IMR-90 (cell line): ENCODE measurements at regions not wholly inside any gene's neighbourhood (a gene's known extent, or its start where the extent isn't known, plus 50 kb on each side); places are given as distances from the start of the nearest gene placed in this dataset.
"Not testable (repeated sequence)": the region's sequence is repeated elsewhere in the genome, so short reads cannot be mapped to it uniquely, and the experiment has no call there.

Experiments used
- ATAC-seq: fragments of 200-7000 bp; cut with Tn5 transposase; 2 replicates; pipeline ENCODE4 v1.9.1; 2020; ENCODE audit warnings: low read depth, mild to moderate bottlenecking, moderate library complexity
- BruUV-seq: library from RNA; stranded (reverse); fragments of 400-500 nt; replicated peaks from 2 replicates; lab custom pipeline; 2021; lab: Mats Ljungman, UMichigan
- CTCF ChIA-PET: fragments of 300-600 bp; formaldehyde crosslinking; extraction: SDS; loops from one replicate; lab custom pipeline; 2021; ENCODE audit warnings: antibody characterized with exemption; lab: Yijun Ruan, JAX
- POLR2A ChIA-PET: fragments of 300-600 bp; sonication (Branson Sonifier 250); formaldehyde crosslinking; loops from one replicate; lab custom pipeline; 2022; ENCODE audit warnings: antibody characterized with exemption; ENCODE audit not compliant: unreplicated experiment; lab: Charles Lee
- DNase-seq: peaks from one replicate; pipeline ENCODE4 v3.0.0; 2013
- H2AFZ ChIP-seq: replicated peaks from 2 replicates; pipeline ENCODE3; 2013; ENCODE audit warnings: low read length, mild to moderate bottlenecking; ENCODE audit not compliant: poor library complexity
- H2AK5ac ChIP-seq: 2 replicates; pipeline ENCODE4 v1.6.1; 2013; ENCODE audit warnings: low read depth, low read length, inconsistent platforms
- H2AK9ac ChIP-seq: replicated peaks from 2 replicates; pipeline ENCODE3; 2013; ENCODE audit warnings: mild to moderate bottlenecking, low read depth, low read length, moderate library complexity; ENCODE audit not compliant: poor library complexity
- H2BK120ac ChIP-seq: 2 replicates; pipeline ENCODE4 v1.6.1; 2013; ENCODE audit warnings: low read depth, low read length, inconsistent platforms
- H2BK15ac ChIP-seq: 3 replicates; pipeline ENCODE4 v1.6.1; 2013; ENCODE audit warnings: low read depth, low read length, inconsistent platforms
- H2BK20ac ChIP-seq: 2 replicates; pipeline ENCODE4 v1.6.1; 2013; ENCODE audit warnings: low read depth, mild to moderate bottlenecking, inconsistent platforms, low read length, moderate library complexity
- H2BK5ac ChIP-seq: 2 replicates; pipeline ENCODE4 v1.6.1; 2013; ENCODE audit warnings: mild to moderate bottlenecking, low read depth, low read length, inconsistent platforms; ENCODE audit not compliant: poor library complexity, severe bottlenecking
- H3K14ac ChIP-seq: replicated peaks from 2 replicates; pipeline ENCODE4 v1.6.1; 2013; ENCODE audit warnings: low read depth, low read length, inconsistent platforms
- H3K18ac ChIP-seq: 2 replicates; pipeline ENCODE4 v1.6.1; 2013; ENCODE audit warnings: low read depth, low read length, control low read depth
- H3K23ac ChIP-seq: 2 replicates; pipeline ENCODE4 v1.6.1; 2013; ENCODE audit warnings: low read depth, low read length, inconsistent platforms
- H3K27ac ChIP-seq: 2 replicates; pipeline ENCODE4 v1.5.1; 2013; ENCODE audit warnings: mild to moderate bottlenecking, control low read depth, low read length; ENCODE audit not compliant: insufficient read depth
- H3K27me3 ChIP-seq: 2 replicates; pipeline ENCODE4 v1.6.1; 2013; ENCODE audit warnings: low read length; ENCODE audit not compliant: control insufficient read depth, insufficient read depth
- H3K36me3 ChIP-seq: 2 replicates; pipeline ENCODE4 v1.6.1; 2013; ENCODE audit warnings: low read length, mixed read lengths; ENCODE audit not compliant: control insufficient read depth, insufficient read depth
- H3K4ac ChIP-seq: 2 replicates; pipeline ENCODE4 v1.6.1; 2013; ENCODE audit warnings: low read depth, low read length, inconsistent platforms
- H3K4me1 ChIP-seq: 2 replicates; pipeline ENCODE4 v1.6.1; 2013; ENCODE audit warnings: low read length, mixed read lengths; ENCODE audit not compliant: control insufficient read depth, insufficient read depth
- H3K4me2 ChIP-seq: 2 replicates; pipeline ENCODE4 v1.6.1; 2013; ENCODE audit warnings: low read depth, mild to moderate bottlenecking, control low read depth, low read length, moderate library complexity
- H3K4me3 ChIP-seq: 2 replicates; pipeline ENCODE4 v1.5.1; 2013; ENCODE audit warnings: low read depth, mild to moderate bottlenecking, control low read depth, low read length, moderate library complexity; ENCODE audit not compliant: insufficient read depth
- H3K56ac ChIP-seq: 2 replicates; pipeline ENCODE4 v1.6.1; 2013; ENCODE audit warnings: low read length, inconsistent platforms; ENCODE audit not compliant: insufficient read depth; ENCODE audit errors: extremely low read depth
- H3K79me1 ChIP-seq, 2 experiments: 2 replicates each; pipeline ENCODE4 v1.6.1; 2013; ENCODE audit warnings: low read length in 2 of 2, inconsistent platforms in 1 of 2, low read depth in 1 of 2
- H3K9ac ChIP-seq: 2 replicates; pipeline ENCODE4 v1.6.1; 2013; ENCODE audit warnings: low read depth, low read length, control low read depth
- H3K9me1 ChIP-seq: 2 replicates; pipeline ENCODE4 v1.6.1; 2013; ENCODE audit warnings: low read length, inconsistent platforms; ENCODE audit not compliant: insufficient read depth
- H3K9me3 ChIP-seq: 2 replicates; pipeline ENCODE4 v1.6.1; 2013; ENCODE audit warnings: low read length; ENCODE audit not compliant: control insufficient read depth, insufficient read depth
- H4K20me1 ChIP-seq: 2 replicates; pipeline ENCODE4 v1.6.1; 2013; ENCODE audit warnings: low read length, inconsistent platforms; ENCODE audit not compliant: insufficient read depth
- H4K5ac ChIP-seq: 2 replicates; pipeline ENCODE4 v1.6.1; 2013; ENCODE audit warnings: mild to moderate bottlenecking, low read depth, low read length, control low read depth
- H4K8ac ChIP-seq, 2 experiments: 2 replicates each; pipeline ENCODE4 v1.6.1; 2013; ENCODE audit warnings: low read depth in 2 of 2, low read length in 2 of 2, control low read depth in 1 of 2, inconsistent platforms in 1 of 2
- H4K91ac ChIP-seq: 2 replicates; pipeline ENCODE4 v1.6.1; 2013; ENCODE audit warnings: low read depth, low read length, inconsistent platforms; ENCODE audit not compliant: insufficient read depth
- FOS ChIP-seq: fragments of 150-350 bp; IDR thresholded peaks from 2 replicates; pipeline ENCODE4 v1.6.1; 2016; ENCODE audit warnings: low read depth, low read length
- MAFK ChIP-seq: IDR thresholded peaks from 2 replicates; pipeline ENCODE4 v1.6.1; 2012; ENCODE audit warnings: low read depth, low read length, improper control_type of control experiment
- WGBS, 2 experiments: methylation state at CpG; one replicate each; pipeline versions ENCODE4 v1.1.5 to v1.1.7; 2013; ENCODE audit warnings: missing lambda C conversion rate in 2 of 2; ENCODE audit not compliant: insufficient read length in 1 of 2; ENCODE audit errors: extremely low coverage in 2 of 2; 5-methylcytosine and 5-hydroxymethylcytosine counted together
- dilution Hi-C: fragments of 300-500 bp; cut with HindIII; formaldehyde crosslinking; loops from one replicate; pipeline ENCODE4 v1.14.3; 2018; ENCODE audit warnings: low sequenced_read_pairs; ENCODE audit not compliant: unreplicated experiment
- in situ Hi-C: fragments of 300-500 bp; cut with MboI; formaldehyde crosslinking; loops from 3 replicates; pipeline ENCODE4 v1.14.3; 2019; ENCODE audit warnings: low sequenced_read_pairs, inconsistent platforms, mixed read lengths
- intact Hi-C: fragments of 100-400 bp; cut with micrococcal nuclease; formaldehyde crosslinking; loops from 2 replicates; pipeline ENCODE4 v1.10.0; 2022
- TF ChIP-seq, protein P1 (sequence below): fragments of 150-350 bp; IDR thresholded peaks from 2 replicates; pipeline ENCODE4 v1.6.1; 2016; ENCODE audit warnings: low read depth, mild to moderate bottlenecking, low read length, moderate library complexity, borderline replicate concordance

DNA sequence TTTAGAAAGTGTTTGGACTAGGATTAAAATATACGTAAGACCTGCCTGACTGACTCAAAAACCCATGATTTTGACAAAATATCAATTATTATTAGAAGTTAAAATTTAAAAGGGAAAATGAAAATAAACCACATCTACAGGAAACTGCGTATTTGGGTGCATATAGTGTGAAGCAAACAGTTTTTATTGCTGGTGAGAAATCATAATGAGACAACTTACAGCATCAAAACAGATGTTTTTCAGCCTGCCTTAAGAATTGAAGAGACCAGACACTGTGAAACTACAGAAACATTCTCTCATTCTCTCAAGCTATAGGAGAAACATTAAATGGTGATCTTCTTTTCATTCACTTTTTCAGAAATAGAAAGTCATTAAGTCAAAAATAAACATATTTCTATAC, 62.9 kb downstream of the RAD51AP2 start:
- Histone ChIP-seq H3K27me3 (no peaks in the 10 kb centered on the region), H3K18ac (no peak overlapping the region), H2AK5ac (no peak overlapping the region), H3K4me2 (no peak overlapping the region), H2BK5ac (no peak overlapping the region), H2BK120ac (no peak overlapping the region), H3K4me3 (no peak overlapping the region), H3K27ac (no peak overlapping the region), H2BK20ac (no peak overlapping the region), H2AK9ac (no peak overlapping the region), H3K56ac (no peak overlapping the region), H4K8ac (no peak overlapping the region), H3K79me1 (no peaks in the 10 kb centered on the region), H4K91ac (no peak overlapping the region), H3K9me3 (no peaks in the 10 kb centered on the region), H4K20me1 (no peaks in the 10 kb centered on the region), H3K9me1 (no peaks in the 10 kb centered on the region), H3K36me3 (no peaks in the 10 kb centered on the region), H3K9ac (no peak overlapping the region), H3K4me1 (no peaks in the 10 kb centered on the region), H2BK15ac (no peak overlapping the region), H2AFZ (no peak overlapping the region), H3K4ac (no peak overlapping the region), H3K23ac (no peak overlapping the region), H4K5ac (no peak overlapping the region), H3K14ac (no peak overlapping the region)
- BruUV-seq: no TSS peak
- ATAC-seq (no peak), DNase-seq (no peak)
- dilution Hi-C loops (no loop called here), in situ Hi-C loops (no loop called here), intact Hi-C loops (no loop called here)
- TF ChIP-seq MAFK (no peak), FOS (no peak)
- TF ChIP-seq, protein P1, sequence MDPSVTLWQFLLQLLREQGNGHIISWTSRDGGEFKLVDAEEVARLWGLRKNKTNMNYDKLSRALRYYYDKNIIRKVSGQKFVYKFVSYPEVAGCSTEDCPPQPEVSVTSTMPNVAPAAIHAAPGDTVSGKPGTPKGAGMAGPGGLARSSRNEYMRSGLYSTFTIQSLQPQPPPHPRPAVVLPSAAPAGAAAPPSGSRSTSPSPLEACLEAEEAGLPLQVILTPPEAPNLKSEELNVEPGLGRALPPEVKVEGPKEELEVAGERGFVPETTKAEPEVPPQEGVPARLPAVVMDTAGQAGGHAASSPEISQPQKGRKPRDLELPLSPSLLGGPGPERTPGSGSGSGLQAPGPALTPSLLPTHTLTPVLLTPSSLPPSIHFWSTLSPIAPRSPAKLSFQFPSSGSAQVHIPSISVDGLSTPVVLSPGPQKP: no peak
- CTCF ChIA-PET: no interaction called here
- POLR2A ChIA-PET: no interaction called here
- no CpG with 5 or more reads among the region's 2 CpGs for WGBS, 2 experiments

DNA sequence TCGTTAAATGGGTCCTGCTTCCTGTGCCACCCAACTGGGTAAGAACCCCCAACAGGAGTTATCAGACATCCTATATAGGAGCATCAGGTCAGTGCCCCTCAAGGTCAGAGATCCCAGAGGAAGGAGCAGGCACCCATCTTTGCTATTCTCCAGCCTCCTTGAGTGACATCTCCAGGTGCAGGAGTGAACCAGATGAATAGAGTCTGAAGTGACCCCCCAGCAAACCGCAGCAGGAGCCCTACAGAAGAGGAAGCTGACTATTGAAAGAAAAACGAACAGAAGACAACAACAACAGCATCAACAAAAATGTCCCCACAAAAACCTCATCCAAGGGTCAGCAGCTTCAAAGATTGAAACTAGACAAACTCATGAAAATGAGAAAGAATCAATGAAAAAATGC, 72.0 kb downstream of the RAD51AP2 start:
- intact Hi-C loops, in situ Hi-C loops: not testable (repeated sequence)

More for the DNA sequence above, 72.0 kb downstream of the RAD51AP2 start:
- H2BK120ac ChIP-seq, H3K4me2 ChIP-seq, dilution Hi-C loops, H2BK20ac ChIP-seq, H3K9me3 ChIP-seq, H4K20me1 ChIP-seq, H4K5ac ChIP-seq, H3K14ac ChIP-seq, POLR2A ChIA-PET, ATAC-seq, H2AK9ac ChIP-seq, H2BK5ac ChIP-seq, DNase-seq, H3K56ac ChIP-seq, CTCF ChIA-PET, H3K9me1 ChIP-seq, H4K91ac ChIP-seq, H3K4me1 ChIP-seq, H4K8ac ChIP-seq, H3K79me1 ChIP-seq, H3K18ac ChIP-seq, H3K27me3 ChIP-seq, H3K27ac ChIP-seq, H2AK5ac ChIP-seq, H3K9ac ChIP-seq, H3K36me3 ChIP-seq, H2AFZ ChIP-seq, H2BK15ac ChIP-seq, H3K23ac ChIP-seq, BruUV-seq, H3K4ac ChIP-seq, H3K4me3 ChIP-seq: not testable (repeated sequence)
- no CpG with 5 or more reads among the region's 3 CpGs for WGBS, 2 experiments
